Ectodermal cell (in vitro differentiated cells): ENCODE measurements at regions not wholly inside any gene's neighbourhood (a gene's known extent, or its start where the extent isn't known, plus 50 kb on each side); places are given as distances from the start of the nearest gene placed in this dataset.

Experiments
- H3K27ac ChIP-seq: 2 replicates; pipeline ENCODE4 v1.7.0; 2013; ENCODE audit warnings: mild to moderate bottlenecking, low read depth, low read length; ENCODE audit not compliant: insufficient read depth, poor library complexity, severe bottlenecking
- H3K27me3 ChIP-seq: 2 replicates; pipeline ENCODE4 v1.7.0; 2013; ENCODE audit warnings: mild to moderate bottlenecking, low read length; ENCODE audit not compliant: insufficient read depth, control insufficient read depth, poor library complexity, severe bottlenecking
- H3K36me3 ChIP-seq: one replicate; pipeline ENCODE4 v1.7.0; 2013; ENCODE audit warnings: low read length; ENCODE audit not compliant: control insufficient read depth, insufficient read depth
- H3K4me1 ChIP-seq: one replicate; pipeline ENCODE4 v1.7.0; 2013; ENCODE audit warnings: low read length; ENCODE audit not compliant: control insufficient read depth, insufficient read depth
- H3K4me3 ChIP-seq: 2 replicates; pipeline ENCODE4 v1.7.0; 2013; ENCODE audit warnings: low read depth, low read length, control low read depth; ENCODE audit not compliant: insufficient read depth
- H3K9me3 ChIP-seq: 2 replicates; pipeline ENCODE4 v1.7.0; 2013; ENCODE audit warnings: mild to moderate bottlenecking, low read length, moderate library complexity; ENCODE audit not compliant: control insufficient read depth
- WGBS, 2 experiments: methylation state at CpG; one replicate each; pipeline ENCODE4 v1.1.7; 2013; ENCODE audit warnings: missing lambda C conversion rate in 2 of 2; 5-methylcytosine and 5-hydroxymethylcytosine counted together

DNA sequence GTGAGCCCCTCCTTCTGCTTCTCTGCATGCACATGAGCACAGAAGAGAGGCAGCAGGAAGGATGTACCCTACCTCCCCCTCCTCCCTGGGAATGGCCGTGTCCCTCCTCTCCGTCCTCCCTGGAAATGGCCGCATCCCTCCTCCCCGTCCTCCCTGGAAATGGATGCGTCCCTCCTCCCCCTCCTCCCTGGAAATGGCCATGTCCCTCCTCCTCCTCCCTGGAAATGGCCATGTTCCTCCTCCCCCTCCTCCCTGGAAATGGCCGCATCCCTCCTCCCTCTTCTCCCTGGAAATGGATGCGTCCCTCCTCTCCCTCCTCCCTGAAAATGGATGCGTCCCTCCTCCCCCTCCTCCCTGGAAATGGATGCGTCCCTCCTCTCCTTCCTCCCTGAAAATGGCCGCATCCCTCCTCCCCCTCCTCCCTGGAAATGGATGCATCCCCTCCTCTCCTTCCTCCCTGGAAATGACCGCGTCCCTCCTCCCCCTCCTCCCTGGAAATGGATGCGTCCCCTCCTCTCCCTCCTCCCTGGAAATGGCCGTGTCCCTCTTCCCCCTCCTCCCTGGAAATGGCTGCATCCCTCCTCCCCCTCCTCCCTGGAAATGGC is 428.6 kb downstream of the AACS start:
- Histone ChIP-seq H3K27ac (no peak overlapping the region), H3K36me3 (no peaks in the 10 kb centered on the region), H3K9me3 (no peaks in the 10 kb centered on the region), H3K4me1 (no peaks in the 10 kb centered on the region), H3K27me3 (no peaks in the 10 kb centered on the region), H3K4me3 (no peak overlapping the region)
- 90 to 93% methylated on average over 12 to 14 of the region's 14 CpGs for WGBS, 2 experiments

DNA sequence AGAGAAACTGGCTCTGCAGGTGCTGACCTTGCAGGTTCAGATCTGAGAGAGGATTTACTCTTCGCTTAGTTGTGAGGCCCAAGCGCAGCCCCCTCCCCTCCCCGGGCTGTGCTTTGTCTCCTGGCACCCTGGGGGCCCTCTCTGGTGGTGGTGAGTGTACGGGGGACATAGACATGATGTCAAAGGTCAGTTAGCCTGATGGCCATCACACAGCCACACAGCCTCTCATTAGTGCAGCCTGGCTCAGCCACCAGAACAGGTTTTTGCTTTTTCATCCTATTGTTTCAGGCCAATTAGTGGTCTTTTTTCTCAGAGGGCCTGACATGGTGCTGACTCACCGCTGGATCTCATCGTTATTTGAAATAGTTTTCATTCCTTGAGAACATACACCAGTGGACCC is 437.9 kb downstream of the AACS start:
- Histone ChIP-seq H3K36me3 (no peaks in the 10 kb centered on the region), H3K27ac (no peak overlapping the region), H3K9me3 (no peaks in the 10 kb centered on the region), H3K4me1 (peaks cover 7% of the 10 kb centered on the region), H3K27me3 (no peaks in the 10 kb centered on the region), H3K4me3 (no peak overlapping the region)
- WGBS, 2 experiments = 58% methylated on average over 5 to 6 of the region's 6 CpGs

DNA sequence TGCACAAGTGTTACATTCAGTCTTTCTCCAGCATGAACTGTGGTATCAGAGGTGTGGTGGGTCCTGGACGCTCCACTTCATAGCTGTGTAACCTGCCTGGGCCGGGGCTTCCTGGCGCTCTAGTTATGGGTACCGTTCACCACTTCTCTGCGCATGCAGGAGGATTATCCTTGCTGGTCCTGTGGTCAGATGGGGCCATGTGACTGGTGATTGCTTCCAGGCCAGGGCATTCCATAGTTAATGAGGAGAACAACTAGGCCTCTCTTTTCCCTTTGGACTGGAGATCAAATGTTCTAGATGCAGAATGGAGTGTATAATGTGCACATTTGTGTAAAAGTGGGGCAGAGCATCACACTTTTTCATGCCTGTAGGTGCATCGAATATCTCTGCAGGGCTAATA is 444.0 kb downstream of the AACS start:
- no peaks in the 10 kb centered on the region for H3K9me3 ChIP-seq
- H3K27ac ChIP-seq = no peak overlapping the region
- no peaks in the 10 kb centered on the region for H3K36me3 ChIP-seq
- no peaks in the 10 kb centered on the region for H3K27me3 ChIP-seq
- WGBS, 2 experiments = 91 to 95% methylated on average over 6 of the region's 6 CpGs
- no peak overlapping the region for H3K4me3 ChIP-seq
- no peaks in the 10 kb centered on the region for H3K4me1 ChIP-seq

DNA sequence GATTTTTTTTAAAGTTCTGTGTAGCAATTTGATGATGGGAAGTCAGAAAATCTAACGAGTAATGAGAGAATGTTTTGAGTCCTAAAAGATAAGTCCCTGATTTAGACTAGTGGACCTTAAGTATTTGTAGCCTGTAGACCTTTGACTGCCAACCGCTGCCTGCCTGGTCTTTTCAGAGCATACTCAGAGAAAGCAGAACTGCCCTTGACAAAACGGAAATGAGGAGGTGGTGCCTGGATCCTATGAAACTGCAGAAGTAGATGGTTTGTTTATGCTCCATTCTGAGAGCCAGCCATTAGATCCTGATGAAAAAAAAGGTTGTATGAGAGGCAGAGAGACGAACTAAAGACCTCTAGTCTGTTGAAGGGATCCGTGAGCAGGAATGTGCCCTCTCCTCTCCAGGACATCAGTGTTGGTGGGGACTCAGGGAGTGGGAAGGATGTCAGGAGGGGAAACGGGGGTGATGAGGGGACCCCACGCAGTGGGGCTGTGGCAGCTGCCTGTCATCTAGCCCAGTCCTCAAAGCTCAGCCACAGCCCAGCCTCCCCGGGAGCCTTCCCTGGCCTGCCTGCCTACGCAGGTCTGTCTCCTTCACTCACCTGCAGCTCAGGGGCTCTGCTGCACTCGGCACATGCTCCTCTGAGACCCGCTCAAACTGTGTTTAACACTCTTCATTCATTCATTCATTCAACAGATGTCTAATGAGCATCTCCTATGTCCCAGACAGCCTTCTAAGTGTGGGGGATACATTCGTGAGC is 447.5 kb downstream of the AACS start:
- 89 to 91% methylated on average over 10 to 11 of the region's 12 CpGs for WGBS, 2 experiments
- Histone ChIP-seq H3K27ac (no peak overlapping the region), H3K4me3 (no peak overlapping the region), H3K36me3 (no peaks in the 10 kb centered on the region), H3K27me3 (no peaks in the 10 kb centered on the region), H3K4me1 (no peaks in the 10 kb centered on the region), H3K9me3 (no peaks in the 10 kb centered on the region)

DNA sequence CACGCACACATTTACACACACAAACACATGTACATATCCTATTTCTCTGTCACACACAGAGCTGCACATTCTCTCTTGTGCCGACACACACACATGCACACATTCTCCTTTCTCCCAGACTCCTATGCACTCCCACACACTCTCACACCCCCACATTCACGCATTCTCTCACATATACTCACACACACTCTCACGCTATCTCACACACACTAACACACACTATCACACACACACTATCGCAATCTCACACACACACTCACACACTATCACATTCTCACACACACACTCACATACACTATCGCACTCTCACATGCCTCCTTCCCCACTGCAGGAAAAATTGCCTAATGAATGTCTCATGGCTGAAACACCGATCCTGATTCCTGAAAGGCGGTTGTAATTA is 450.7 kb downstream of the AACS start:
- no peaks in the 10 kb centered on the region for H3K9me3 ChIP-seq
- H3K27me3 ChIP-seq = no peaks in the 10 kb centered on the region
- H3K27ac ChIP-seq = no peak overlapping the region
- H3K36me3 ChIP-seq = no peaks in the 10 kb centered on the region
- WGBS, 2 experiments = 93 to 94% methylated on average over 8 of the region's 8 CpGs
- H3K4me1 ChIP-seq = no peaks in the 10 kb centered on the region
- H3K4me3 ChIP-seq = no peak overlapping the region

DNA sequence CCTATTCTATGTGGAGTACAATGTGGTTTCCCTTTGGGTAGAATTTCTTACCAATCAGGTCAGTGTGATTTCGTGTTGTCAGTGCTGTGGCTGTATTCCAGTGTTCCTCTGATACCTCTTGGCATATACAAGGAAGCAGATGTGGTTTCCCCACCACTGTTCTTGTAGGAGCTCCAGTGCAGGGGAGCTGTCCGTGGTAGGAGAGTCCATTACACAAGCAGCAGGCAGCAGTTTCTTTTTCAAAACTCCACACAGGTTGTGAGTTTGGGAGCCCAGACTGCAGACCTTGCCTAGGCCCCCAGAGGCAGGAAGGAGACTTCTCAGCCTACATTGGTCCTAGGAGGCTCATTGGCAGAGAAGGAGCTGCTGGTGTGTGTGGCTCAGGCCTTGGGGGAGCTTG is 452.8 kb downstream of the AACS start:
- Histone ChIP-seq H3K9me3 (no peaks in the 10 kb centered on the region), H3K4me3 (no peak overlapping the region), H3K4me1 (no peaks in the 10 kb centered on the region), H3K36me3 (no peaks in the 10 kb centered on the region), H3K27ac (no peak overlapping the region), H3K27me3 (no peaks in the 10 kb centered on the region)
- 56 to 62% methylated on average over 2 of the region's 2 CpGs for WGBS, 2 experiments

DNA sequence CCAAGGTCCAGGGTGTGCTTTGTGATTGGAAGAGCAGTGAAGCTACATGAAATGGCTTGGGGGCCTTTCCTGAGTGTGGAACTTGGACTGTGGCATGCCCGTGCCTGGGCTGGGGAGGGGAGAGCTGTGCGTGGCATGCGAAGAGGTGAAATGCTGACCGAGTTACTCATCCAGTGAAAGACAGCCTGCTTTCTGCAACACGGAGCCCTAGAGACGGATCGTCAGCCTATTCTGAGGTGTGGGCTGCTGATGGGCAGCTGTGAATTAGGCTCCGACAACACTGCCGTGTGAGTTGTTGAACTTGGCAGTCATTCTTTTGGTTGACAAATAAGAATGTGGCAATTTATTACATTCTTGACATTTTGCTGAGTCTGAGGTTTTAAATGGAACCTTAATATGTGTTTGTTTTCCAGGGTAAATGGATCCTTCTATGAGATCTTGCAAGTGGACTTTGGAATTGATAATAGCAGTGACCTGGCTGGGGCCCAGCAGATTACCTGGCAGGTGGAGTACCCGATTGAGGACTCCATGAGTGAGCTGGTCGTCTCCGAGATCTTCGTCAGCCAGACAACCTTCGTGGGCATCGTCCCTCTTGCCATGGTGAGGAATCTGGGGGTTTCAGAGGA is 453.9 kb downstream of the AACS start:
- no peaks in the 10 kb centered on the region for H3K9me3 ChIP-seq
- no peak overlapping the region for H3K4me3 ChIP-seq
- no peaks in the 10 kb centered on the region for H3K27me3 ChIP-seq
- WGBS, 2 experiments = 95 to 96% methylated on average over 15 of the region's 15 CpGs
- H3K27ac ChIP-seq = no peak overlapping the region
- H3K36me3 ChIP-seq = no peaks in the 10 kb centered on the region
- H3K4me1 ChIP-seq = no peaks in the 10 kb centered on the region

DNA sequence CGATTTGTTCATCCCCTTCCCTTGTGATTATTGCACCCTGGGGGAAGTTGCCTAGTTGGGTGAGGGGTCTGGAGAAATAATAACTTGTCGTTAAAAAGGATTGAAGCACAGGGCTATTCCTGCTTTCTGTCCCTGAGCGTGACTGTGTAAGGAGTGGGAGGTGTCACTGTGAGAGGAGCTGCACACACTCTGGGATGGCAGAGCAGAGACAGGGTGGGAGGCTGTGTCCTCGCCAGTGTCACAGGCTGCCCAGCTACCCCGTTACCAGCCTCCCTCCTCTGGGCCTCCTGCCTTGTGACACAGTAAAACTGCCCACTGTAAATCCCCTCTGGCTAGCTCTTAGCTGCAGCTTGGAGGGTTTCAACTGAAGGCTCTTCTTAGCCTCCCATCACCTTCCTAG is 460.6 kb downstream of the AACS start:
- H3K4me3 ChIP-seq = no peak overlapping the region
- H3K27me3 ChIP-seq = no peaks in the 10 kb centered on the region
- 91 to 97% methylated on average over 5 of the region's 5 CpGs for WGBS, 2 experiments
- H3K4me1 ChIP-seq = no peaks in the 10 kb centered on the region
- no peaks in the 10 kb centered on the region for H3K36me3 ChIP-seq
- no peaks in the 10 kb centered on the region for H3K9me3 ChIP-seq
- H3K27ac ChIP-seq = no peak overlapping the region

DNA sequence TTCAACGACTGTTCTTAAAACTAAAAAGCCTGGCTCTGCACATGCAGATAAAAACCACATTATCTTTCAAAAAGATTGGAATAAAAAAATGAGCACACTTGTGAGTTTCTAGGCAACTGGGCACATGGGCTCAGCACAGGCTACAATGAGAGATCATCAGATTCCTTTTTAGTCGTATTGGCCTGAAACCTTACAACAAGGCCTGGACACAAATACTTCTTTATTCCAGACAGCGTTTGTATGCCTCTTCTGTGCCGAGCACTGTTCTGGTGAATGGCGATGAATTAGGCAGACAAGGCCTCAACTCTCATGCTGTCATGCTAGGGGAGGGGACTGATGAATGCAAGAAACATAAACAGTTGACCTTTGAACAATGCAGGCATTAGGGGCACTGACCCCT is 463.0 kb downstream of the AACS start:
- 70 to 87% methylated on average over 4 to 5 of the region's 5 CpGs for WGBS, 2 experiments
- no peaks in the 10 kb centered on the region for H3K36me3 ChIP-seq
- H3K27me3 ChIP-seq = no peaks in the 10 kb centered on the region
- peak overlapping the region; percentile 2 for H3K27ac ChIP-seq
- H3K4me3 ChIP-seq = no peak overlapping the region
- H3K4me1 ChIP-seq = no peaks in the 10 kb centered on the region
- H3K9me3 ChIP-seq = no peaks in the 10 kb centered on the region

DNA sequence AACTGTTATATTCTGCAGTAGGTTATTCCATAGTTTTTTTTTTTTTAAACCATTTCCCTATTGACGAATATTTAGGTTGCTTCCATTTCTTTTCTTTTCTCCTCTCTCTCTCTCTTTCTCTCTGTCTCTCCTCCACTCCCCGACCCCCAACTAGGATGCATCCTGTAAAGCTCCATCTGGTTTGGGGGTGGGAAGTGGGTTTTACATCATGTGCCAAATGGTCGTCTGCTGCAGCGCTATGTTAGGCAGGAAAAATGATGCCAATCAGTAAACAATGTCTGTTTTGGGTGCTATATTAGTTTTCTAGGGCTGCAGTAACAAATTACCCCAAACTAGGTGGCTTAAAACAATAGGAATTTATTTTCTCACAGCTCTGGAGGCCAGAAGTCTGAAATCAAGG is 465.0 kb downstream of the AACS start:
- Histone ChIP-seq H3K27me3 (no peaks in the 10 kb centered on the region), H3K9me3 (no peaks in the 10 kb centered on the region), H3K27ac (no peak overlapping the region), H3K36me3 (no peaks in the 10 kb centered on the region), H3K4me1 (no peaks in the 10 kb centered on the region), H3K4me3 (no peak overlapping the region)
- WGBS, 2 experiments = 85 to 94% methylated on average over 2 to 4 of the region's 4 CpGs
